Psoas muscle (tissue), 7 donors: ENCODE measurements at regions not wholly inside any gene's neighbourhood (a gene's known extent, or its start where the extent isn't known, plus 50 kb on each side); places are given as distances from the start of the nearest gene placed in this dataset.
"Not testable (repeated sequence)": the region's sequence is repeated elsewhere in the genome, so short reads cannot be mapped to it uniquely, and the experiment has no call there.

Source experiments
- ATAC-seq, 4 donors: fragments of 200-7000 bp; cut with Tn5 transposase; one replicate each; pipeline ENCODE4 v1.9.1; 2020; ENCODE audit warnings: moderate library complexity in 3 of 4, mild to moderate bottlenecking in 2 of 4
- DNase-seq, 2 donors: peaks; one replicate each; pipeline ENCODE4 v3.0.0-alpha.2; 2020
- H3K27ac ChIP-seq: fragments of 200-600 bp; one replicate; pipeline ENCODE4 v1.8.0; 2022
- H3K27me3 ChIP-seq, 3 donors: fragments of 200-600 bp in 1 of 3; one replicate each; pipeline versions ENCODE4 v1.6.1 to v1.8.0; 2013 to 2022; ENCODE audit warnings: low read length in 2 of 3, mild to moderate bottlenecking in 2 of 3, moderate library complexity in 1 of 3; ENCODE audit not compliant: insufficient read depth in 3 of 3
- H3K36me3 ChIP-seq, 2 donors: fragments of 200-600 bp in 1 of 2; one replicate each; pipeline versions ENCODE4 v1.6.1 to v1.8.0; 2013 to 2022; ENCODE audit warnings: low read depth in 1 of 2, mild to moderate bottlenecking in 1 of 2, moderate library complexity in 1 of 2; ENCODE audit not compliant: insufficient read depth in 1 of 2
- H3K4me1 ChIP-seq: fragments of 200-600 bp; one replicate; pipeline ENCODE4 v1.8.0; 2022
- H3K4me3 ChIP-seq: fragments of 200-600 bp; one replicate; pipeline ENCODE4 v1.8.0; 2022; ENCODE audit warnings: mild to moderate bottlenecking
- H3K9me3 ChIP-seq: fragments of 200-600 bp; one replicate; pipeline ENCODE4 v1.8.0; 2022
- WGBS, 3 donors: extraction: QIAGEN DNeasy Blood & Tissue Kit; methylation state at CpG; one replicate each; pipeline versions ENCODE4 v1.1.6 to v1.1.7; 2013; 5-methylcytosine and 5-hydroxymethylcytosine counted together
- intact Hi-C, 2 donors: fragments of 100-400 bp; cut with DNase I; formaldehyde crosslinking; loops; one replicate each; pipeline versions ENCODE4 v1.11.0 to v1.14.2; 2022
- TF ChIP-seq, protein P1 (sequence below): fragments of 200-600 bp; IDR thresholded peaks from one replicate; pipeline ENCODE4 v1.8.0; 2022; ENCODE audit warnings: antibody characterized with exemption
- donor health status: healthy with polysubstance abuse.
- donor health status: DM: no; HTN: no; CAD: no; lungs with moderate emphysema.
- donor health status: Bipolar disorder and iron deficiency.
- donor health status: healthy.
- donor health status: DM: yes; HTN: yes; CAD: no.
- donor health status: DM: no; HTN: no; CAD: no.
- donor health status: DM: yes; HTN: yes; CAD: no.

DNA sequence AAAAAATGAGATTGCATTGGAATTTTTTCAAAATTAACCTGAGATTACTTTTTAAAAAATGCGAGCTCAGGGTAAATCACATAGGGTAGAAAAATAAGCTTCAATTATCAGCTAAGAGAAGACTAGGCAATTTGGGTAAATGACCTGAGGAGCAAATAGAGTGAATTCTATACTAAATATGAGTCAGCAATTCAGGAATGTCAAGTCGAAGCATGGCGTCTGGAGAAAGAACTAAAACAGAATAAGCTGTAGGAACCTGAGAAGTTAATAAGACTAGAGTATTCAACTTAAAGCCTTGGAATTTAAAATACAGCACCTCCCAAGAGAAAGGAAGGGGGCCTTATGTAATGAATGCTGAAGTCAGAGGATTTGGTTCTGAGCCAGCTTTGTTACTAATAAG is 487.0 kb downstream of the SUCLG1 start:
- TF ChIP-seq, protein P1, sequence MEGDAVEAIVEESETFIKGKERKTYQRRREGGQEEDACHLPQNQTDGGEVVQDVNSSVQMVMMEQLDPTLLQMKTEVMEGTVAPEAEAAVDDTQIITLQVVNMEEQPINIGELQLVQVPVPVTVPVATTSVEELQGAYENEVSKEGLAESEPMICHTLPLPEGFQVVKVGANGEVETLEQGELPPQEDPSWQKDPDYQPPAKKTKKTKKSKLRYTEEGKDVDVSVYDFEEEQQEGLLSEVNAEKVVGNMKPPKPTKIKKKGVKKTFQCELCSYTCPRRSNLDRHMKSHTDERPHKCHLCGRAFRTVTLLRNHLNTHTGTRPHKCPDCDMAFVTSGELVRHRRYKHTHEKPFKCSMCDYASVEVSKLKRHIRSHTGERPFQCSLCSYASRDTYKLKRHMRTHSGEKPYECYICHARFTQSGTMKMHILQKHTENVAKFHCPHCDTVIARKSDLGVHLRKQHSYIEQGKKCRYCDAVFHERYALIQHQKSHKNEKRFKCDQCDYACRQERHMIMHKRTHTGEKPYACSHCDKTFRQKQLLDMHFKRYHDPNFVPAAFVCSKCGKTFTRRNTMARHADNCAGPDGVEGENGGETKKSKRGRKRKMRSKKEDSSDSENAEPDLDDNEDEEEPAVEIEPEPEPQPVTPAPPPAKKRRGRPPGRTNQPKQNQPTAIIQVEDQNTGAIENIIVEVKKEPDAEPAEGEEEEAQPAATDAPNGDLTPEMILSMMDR: no peak
- intact Hi-C loops: no loop called here
- ATAC-seq: no peak
- Histone ChIP-seq H3K9me3 (no peaks in the 10 kb centered on the region), H3K27ac (no peak overlapping the region), H3K4me3 (no peak overlapping the region), H3K4me1 (no peaks in the 10 kb centered on the region), H3K36me3 (no peaks in the 10 kb centered on the region), H3K27me3 (no peaks in the 10 kb centered on the region)
- 40 to 52% (median 47%) methylated on average over 3 of the region's 3 CpGs for WGBS, 3 donors
- no peak for DNase-seq

DNA sequence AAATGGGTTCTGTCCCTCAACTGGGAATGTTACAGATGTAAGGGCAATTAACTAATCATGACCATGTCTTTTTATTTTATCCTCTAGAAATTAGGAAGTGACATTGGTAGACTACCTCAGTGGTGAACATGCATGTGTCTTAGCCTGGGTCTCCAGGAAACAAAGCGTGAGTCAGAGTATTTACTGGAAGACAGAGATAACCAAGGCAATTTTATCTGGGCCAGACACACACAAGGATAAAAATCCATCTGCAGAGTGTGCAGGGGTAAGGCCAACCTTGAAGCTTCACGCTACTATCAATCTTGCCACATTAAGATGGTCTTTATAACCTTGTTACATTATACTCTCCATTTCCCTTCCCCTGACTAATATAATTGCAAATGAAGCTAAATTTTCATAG is 487.5 kb downstream of the SUCLG1 start:
- TF ChIP-seq, protein P1: no peak
- DNase-seq (no peak), ATAC-seq (no peak)
- intact Hi-C loops: no loop called here
- no peaks in the 10 kb centered on the region for H3K4me1 ChIP-seq
- H3K36me3 ChIP-seq: no peaks in the 10 kb centered on the region
- H3K27me3 ChIP-seq: no peaks in the 10 kb centered on the region
- H3K4me3 ChIP-seq: no peak overlapping the region
- 69 to 79% (median 74%) methylated on average over 2 of the region's 2 CpGs for WGBS, 3 donors
- H3K27ac ChIP-seq: no peak overlapping the region
- H3K9me3 ChIP-seq: no peaks in the 10 kb centered on the region

DNA sequence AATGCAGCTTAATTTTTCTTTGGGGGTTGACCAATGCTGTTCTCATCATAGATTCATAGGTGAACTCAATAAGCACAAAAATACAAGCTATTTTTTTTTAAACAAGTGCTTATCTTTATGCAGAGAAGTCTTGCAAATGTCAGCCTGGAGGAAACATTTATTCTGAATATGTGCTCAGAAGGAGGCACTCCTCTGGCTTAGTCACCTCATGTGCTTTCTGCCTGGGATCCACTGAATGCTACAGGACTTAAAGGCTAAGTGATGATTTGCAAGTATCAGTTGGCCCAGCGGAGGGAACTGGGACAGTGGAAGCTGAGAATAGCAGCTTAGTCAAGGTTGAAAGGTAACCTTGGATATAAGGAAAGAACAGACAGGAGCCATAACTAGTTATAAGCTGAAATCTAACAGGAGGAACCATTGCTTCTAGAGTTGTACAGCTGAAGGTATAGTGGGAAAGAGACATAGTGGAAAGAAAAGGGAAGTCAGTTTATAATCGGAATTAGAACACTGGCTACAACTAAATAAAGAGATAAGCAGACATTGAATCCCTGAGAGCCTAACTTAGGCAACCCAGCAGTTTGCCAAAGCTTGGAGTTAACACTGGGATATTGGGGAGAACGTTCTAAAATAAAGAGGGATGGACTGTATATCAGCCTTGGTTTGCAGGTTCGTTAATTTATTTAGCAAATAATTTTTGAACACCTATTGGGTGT is 488.7 kb downstream of the SUCLG1 start:
- no peaks in the 10 kb centered on the region for H3K4me1 ChIP-seq
- H3K9me3 ChIP-seq: no peaks in the 10 kb centered on the region
- no peaks in the 10 kb centered on the region for H3K27me3 ChIP-seq
- TF ChIP-seq, protein P1: no peak
- 85 to 92% (median 91%) methylated on average over 4 of the region's 4 CpGs for WGBS, 3 donors
- DNase-seq: no peak
- no peaks in the 10 kb centered on the region for H3K36me3 ChIP-seq
- H3K27ac ChIP-seq: no peak overlapping the region
- no peak for ATAC-seq
- intact Hi-C loops: no loop called here
- no peak overlapping the region for H3K4me3 ChIP-seq

DNA sequence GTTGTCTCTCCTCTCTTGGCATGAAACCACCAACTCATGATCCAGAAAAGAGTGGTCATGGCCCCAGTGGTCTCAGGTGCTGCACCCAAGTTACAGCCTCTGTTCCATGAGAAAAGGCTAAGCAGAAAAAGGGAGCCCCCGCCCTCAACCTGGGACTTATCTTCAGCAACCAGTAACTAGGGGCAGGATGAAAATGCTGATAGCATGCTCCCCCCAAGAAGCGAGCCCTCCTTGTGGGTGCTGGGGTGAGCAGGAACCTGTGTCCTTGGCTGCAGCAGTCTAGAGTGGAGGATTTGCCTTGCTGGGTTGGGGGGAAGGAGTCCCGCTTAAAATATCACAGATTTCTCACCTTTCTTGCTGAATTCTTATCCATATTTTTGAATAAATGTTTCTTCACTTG is 490.0 kb downstream of the SUCLG1 start:
- no peak overlapping the region for H3K4me3 ChIP-seq
- no peaks in the 10 kb centered on the region for H3K27me3 ChIP-seq
- H3K27ac ChIP-seq: no peak overlapping the region
- no peaks in the 10 kb centered on the region for H3K4me1 ChIP-seq
- H3K9me3 ChIP-seq: no peaks in the 10 kb centered on the region
- WGBS, 3 donors: 87 to 93% (median 90%) methylated on average over 3 of the region's 3 CpGs
- TF ChIP-seq, protein P1: no peak
- ATAC-seq: no peak
- H3K36me3 ChIP-seq: no peaks in the 10 kb centered on the region
- intact Hi-C loops: no loop called here
- no peak for DNase-seq

DNA sequence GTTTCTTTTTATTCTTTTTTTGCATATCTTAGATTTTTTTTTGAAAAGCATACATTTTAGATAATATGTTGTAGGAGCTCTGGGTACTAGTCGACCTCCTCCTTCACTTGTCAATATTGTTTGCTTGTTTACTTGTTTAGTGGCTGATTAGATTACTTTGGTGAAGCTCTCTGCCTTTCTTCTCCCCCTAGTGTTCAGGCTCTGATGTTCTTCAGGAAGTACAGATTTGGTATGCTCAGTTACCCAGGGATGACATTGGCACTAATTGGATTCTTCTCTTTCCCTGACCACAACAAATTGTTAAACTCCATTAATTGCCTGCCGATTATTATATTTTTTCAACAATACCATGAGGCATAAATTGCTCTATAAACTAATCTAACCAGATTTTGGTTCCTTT is 491.2 kb downstream of the SUCLG1 start:
- TF ChIP-seq, protein P1: no peak
- ATAC-seq (no peak), DNase-seq (no peak)
- no peaks in the 10 kb centered on the region for H3K27me3 ChIP-seq
- intact Hi-C loops: no loop called here
- H3K4me1 ChIP-seq: no peaks in the 10 kb centered on the region
- H3K9me3 ChIP-seq: no peaks in the 10 kb centered on the region
- H3K36me3 ChIP-seq: no peaks in the 10 kb centered on the region
- WGBS, 3 donors: 59 to 71% (median 69%) methylated on average over 2 of the region's 2 CpGs
- H3K4me3 ChIP-seq: no peak overlapping the region
- H3K27ac ChIP-seq: no peak overlapping the region

DNA sequence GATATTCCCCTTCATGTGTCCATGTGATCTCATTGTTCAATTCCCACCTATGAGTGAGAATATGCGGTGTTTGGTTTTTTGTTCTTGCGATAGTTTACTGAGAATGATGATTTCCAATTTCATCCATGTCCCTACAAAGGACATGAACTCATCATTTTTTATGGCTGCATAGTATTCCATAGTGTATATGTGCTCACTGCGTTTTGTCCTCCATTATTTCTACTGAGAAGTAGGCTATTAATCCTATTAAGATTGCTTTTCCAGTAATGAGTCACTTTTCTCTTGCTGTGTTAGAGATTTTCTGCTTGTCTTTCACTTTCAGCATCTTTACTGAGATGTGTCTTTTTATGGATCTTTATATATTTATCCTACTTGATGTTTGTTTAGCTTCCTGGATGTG is 492.1 kb downstream of the SUCLG1 start:
- 90 to 97% (median 94%) methylated on average over 1 of the region's 3 CpGs for WGBS, 3 donors
- not testable (repeated sequence) for ATAC-seq

More for the DNA sequence above, 492.1 kb downstream of the SUCLG1 start:
- H3K27ac ChIP-seq, intact Hi-C loops, H3K4me1 ChIP-seq, H3K27me3 ChIP-seq, DNase-seq, H3K4me3 ChIP-seq, H3K9me3 ChIP-seq, H3K36me3 ChIP-seq: not testable (repeated sequence)
